IMR-90 (cell line): ENCODE measurements at regions not wholly inside any gene's neighbourhood (a gene's known extent, or its start where the extent isn't known, plus 50 kb on each side); places are given as distances from the start of the nearest gene placed in this dataset.

Experiments
- ATAC-seq: fragments of 200-7000 bp; cut with Tn5 transposase; 2 replicates; pipeline ENCODE4 v1.9.1; 2020; ENCODE audit warnings: low read depth, mild to moderate bottlenecking, moderate library complexity
- BruUV-seq: library from RNA; stranded (reverse); fragments of 400-500 nt; replicated peaks from 2 replicates; lab custom pipeline; 2021; lab: Mats Ljungman, UMichigan
- CTCF ChIA-PET: fragments of 300-600 bp; formaldehyde crosslinking; extraction: SDS; loops from one replicate; lab custom pipeline; 2021; ENCODE audit warnings: antibody characterized with exemption; lab: Yijun Ruan, JAX
- POLR2A ChIA-PET: fragments of 300-600 bp; sonication (Branson Sonifier 250); formaldehyde crosslinking; loops from one replicate; lab custom pipeline; 2022; ENCODE audit warnings: antibody characterized with exemption; ENCODE audit not compliant: unreplicated experiment; lab: Charles Lee
- DNase-seq: peaks from one replicate; pipeline ENCODE4 v3.0.0; 2013
- H2AFZ ChIP-seq: replicated peaks from 2 replicates; pipeline ENCODE3; 2013; ENCODE audit warnings: low read length, mild to moderate bottlenecking; ENCODE audit not compliant: poor library complexity
- H2AK5ac ChIP-seq: 2 replicates; pipeline ENCODE4 v1.6.1; 2013; ENCODE audit warnings: low read depth, low read length, inconsistent platforms
- H2AK9ac ChIP-seq: replicated peaks from 2 replicates; pipeline ENCODE3; 2013; ENCODE audit warnings: mild to moderate bottlenecking, low read depth, low read length, moderate library complexity; ENCODE audit not compliant: poor library complexity
- H2BK120ac ChIP-seq: 2 replicates; pipeline ENCODE4 v1.6.1; 2013; ENCODE audit warnings: low read depth, low read length, inconsistent platforms
- H2BK15ac ChIP-seq: 3 replicates; pipeline ENCODE4 v1.6.1; 2013; ENCODE audit warnings: low read depth, low read length, inconsistent platforms
- H2BK20ac ChIP-seq: 2 replicates; pipeline ENCODE4 v1.6.1; 2013; ENCODE audit warnings: low read depth, mild to moderate bottlenecking, inconsistent platforms, low read length, moderate library complexity
- H2BK5ac ChIP-seq: 2 replicates; pipeline ENCODE4 v1.6.1; 2013; ENCODE audit warnings: mild to moderate bottlenecking, low read depth, low read length, inconsistent platforms; ENCODE audit not compliant: poor library complexity, severe bottlenecking
- H3K14ac ChIP-seq: replicated peaks from 2 replicates; pipeline ENCODE4 v1.6.1; 2013; ENCODE audit warnings: low read depth, low read length, inconsistent platforms
- H3K18ac ChIP-seq: 2 replicates; pipeline ENCODE4 v1.6.1; 2013; ENCODE audit warnings: low read depth, low read length, control low read depth
- H3K23ac ChIP-seq: 2 replicates; pipeline ENCODE4 v1.6.1; 2013; ENCODE audit warnings: low read depth, low read length, inconsistent platforms
- H3K27ac ChIP-seq: 2 replicates; pipeline ENCODE4 v1.5.1; 2013; ENCODE audit warnings: mild to moderate bottlenecking, control low read depth, low read length; ENCODE audit not compliant: insufficient read depth
- H3K27me3 ChIP-seq: 2 replicates; pipeline ENCODE4 v1.6.1; 2013; ENCODE audit warnings: low read length; ENCODE audit not compliant: control insufficient read depth, insufficient read depth
- H3K36me3 ChIP-seq: 2 replicates; pipeline ENCODE4 v1.6.1; 2013; ENCODE audit warnings: low read length, mixed read lengths; ENCODE audit not compliant: control insufficient read depth, insufficient read depth
- H3K4ac ChIP-seq: 2 replicates; pipeline ENCODE4 v1.6.1; 2013; ENCODE audit warnings: low read depth, low read length, inconsistent platforms
- H3K4me1 ChIP-seq: 2 replicates; pipeline ENCODE4 v1.6.1; 2013; ENCODE audit warnings: low read length, mixed read lengths; ENCODE audit not compliant: control insufficient read depth, insufficient read depth
- H3K4me2 ChIP-seq: 2 replicates; pipeline ENCODE4 v1.6.1; 2013; ENCODE audit warnings: low read depth, mild to moderate bottlenecking, control low read depth, low read length, moderate library complexity
- H3K4me3 ChIP-seq: 2 replicates; pipeline ENCODE4 v1.5.1; 2013; ENCODE audit warnings: low read depth, mild to moderate bottlenecking, control low read depth, low read length, moderate library complexity; ENCODE audit not compliant: insufficient read depth
- H3K56ac ChIP-seq: 2 replicates; pipeline ENCODE4 v1.6.1; 2013; ENCODE audit warnings: low read length, inconsistent platforms; ENCODE audit not compliant: insufficient read depth; ENCODE audit errors: extremely low read depth
- H3K79me1 ChIP-seq, 2 experiments: 2 replicates each; pipeline ENCODE4 v1.6.1; 2013; ENCODE audit warnings: low read length in 2 of 2, inconsistent platforms in 1 of 2, low read depth in 1 of 2
- H3K9ac ChIP-seq: 2 replicates; pipeline ENCODE4 v1.6.1; 2013; ENCODE audit warnings: low read depth, low read length, control low read depth
- H3K9me1 ChIP-seq: 2 replicates; pipeline ENCODE4 v1.6.1; 2013; ENCODE audit warnings: low read length, inconsistent platforms; ENCODE audit not compliant: insufficient read depth
- H3K9me3 ChIP-seq: 2 replicates; pipeline ENCODE4 v1.6.1; 2013; ENCODE audit warnings: low read length; ENCODE audit not compliant: control insufficient read depth, insufficient read depth
- H4K20me1 ChIP-seq: 2 replicates; pipeline ENCODE4 v1.6.1; 2013; ENCODE audit warnings: low read length, inconsistent platforms; ENCODE audit not compliant: insufficient read depth
- H4K5ac ChIP-seq: 2 replicates; pipeline ENCODE4 v1.6.1; 2013; ENCODE audit warnings: mild to moderate bottlenecking, low read depth, low read length, control low read depth
- H4K8ac ChIP-seq, 2 experiments: 2 replicates each; pipeline ENCODE4 v1.6.1; 2013; ENCODE audit warnings: low read depth in 2 of 2, low read length in 2 of 2, control low read depth in 1 of 2, inconsistent platforms in 1 of 2
- H4K91ac ChIP-seq: 2 replicates; pipeline ENCODE4 v1.6.1; 2013; ENCODE audit warnings: low read depth, low read length, inconsistent platforms; ENCODE audit not compliant: insufficient read depth
- BHLHE40 ChIP-seq: fragments of 150-350 bp; IDR thresholded peaks from 2 replicates; pipeline ENCODE4 v1.6.1; 2016; ENCODE audit warnings: mild to moderate bottlenecking, low read depth, low read length
- CHD1 ChIP-seq: IDR thresholded peaks from 2 replicates; pipeline ENCODE4 v1.6.1; 2012; ENCODE audit warnings: low read depth, low read length, improper control_type of control experiment
- CTCF ChIP-seq: conservative IDR thresholded peaks from 2 replicates; pipeline ENCODE4 v1.5.1; 2012; ENCODE audit warnings: mild to moderate bottlenecking, low read depth, low read length, improper control_type of control experiment
- ELK1 ChIP-seq: fragments of 150-350 bp; IDR thresholded peaks from 2 replicates; pipeline ENCODE4 v1.6.1; 2016; ENCODE audit warnings: low read depth, mild to moderate bottlenecking, low read length, moderate library complexity, borderline replicate concordance
- MAFK ChIP-seq: IDR thresholded peaks from 2 replicates; pipeline ENCODE4 v1.6.1; 2012; ENCODE audit warnings: low read depth, low read length, improper control_type of control experiment
- MAZ ChIP-seq: IDR thresholded peaks from 2 replicates; pipeline ENCODE4 v1.6.1; 2012; ENCODE audit warnings: low read depth, mild to moderate bottlenecking, low read length, improper control_type of control experiment, moderate library complexity, borderline replicate concordance
- NFE2L2 ChIP-seq: fragments of 150-350 bp; IDR thresholded peaks from 2 replicates; pipeline ENCODE4 v1.6.1; 2016; ENCODE audit warnings: low read depth, mild to moderate bottlenecking, low read length
- POLR2A ChIP-seq: IDR thresholded peaks from 2 replicates; pipeline ENCODE4 v1.6.1; 2012; ENCODE audit warnings: mild to moderate bottlenecking, low read depth, low read length
- RAD21 ChIP-seq: IDR thresholded peaks from 2 replicates; pipeline ENCODE4 v1.6.1; 2012; ENCODE audit warnings: low read length, improper control_type of control experiment
- RFX5 ChIP-seq: IDR thresholded peaks from 2 replicates; pipeline ENCODE4 v1.8.0; 2012; ENCODE audit warnings: low read depth, mild to moderate bottlenecking, low read length, moderate library complexity
- USF2 ChIP-seq: fragments of 150-350 bp; IDR thresholded peaks from 2 replicates; pipeline ENCODE4 v1.6.1; 2017; ENCODE audit warnings: mild to moderate bottlenecking, antibody characterized with exemption, low read length, low read depth
- WGBS, 2 experiments: methylation state at CpG; one replicate each; pipeline versions ENCODE4 v1.1.5 to v1.1.7; 2013; ENCODE audit warnings: missing lambda C conversion rate in 2 of 2; ENCODE audit not compliant: insufficient read length in 1 of 2; ENCODE audit errors: extremely low coverage in 2 of 2; 5-methylcytosine and 5-hydroxymethylcytosine counted together
- dilution Hi-C: fragments of 300-500 bp; cut with HindIII; formaldehyde crosslinking; loops from one replicate; pipeline ENCODE4 v1.14.3; 2018; ENCODE audit warnings: low sequenced_read_pairs; ENCODE audit not compliant: unreplicated experiment
- in situ Hi-C: fragments of 300-500 bp; cut with MboI; formaldehyde crosslinking; loops from 3 replicates; pipeline ENCODE4 v1.14.3; 2019; ENCODE audit warnings: low sequenced_read_pairs, inconsistent platforms, mixed read lengths
- intact Hi-C: fragments of 100-400 bp; cut with micrococcal nuclease; formaldehyde crosslinking; loops from 2 replicates; pipeline ENCODE4 v1.10.0; 2022

GRCh38 chr4:167537761-167538160, 303.5 kb upstream of the SPOCK3 start:
- dilution Hi-C loops = no loop called here
- Histone ChIP-seq H2BK15ac (no peak overlapping the region), H3K27me3 (no peaks in the 10 kb centered on the region), H4K8ac (no peak overlapping the region), H2AK9ac (no peak overlapping the region), H3K27ac (no peak overlapping the region), H3K14ac (no peak overlapping the region), H3K9me3 (peaks cover 3% of the 10 kb centered on the region), H2AK5ac (no peak overlapping the region), H4K91ac (no peak overlapping the region), H3K4me2 (no peak overlapping the region), H3K56ac (no peak overlapping the region), H3K9me1 (no peaks in the 10 kb centered on the region), H3K9ac (no peak overlapping the region), H2AFZ (no peak overlapping the region), H3K4me1 (no peaks in the 10 kb centered on the region), H3K4me3 (no peak overlapping the region), H4K20me1 (no peaks in the 10 kb centered on the region), H2BK20ac (no peak overlapping the region), H3K79me1 (no peaks in the 10 kb centered on the region), H3K4ac (no peak overlapping the region), H3K18ac (no peak overlapping the region), H3K23ac (no peak overlapping the region), H2BK120ac (no peak overlapping the region), H2BK5ac (no peak overlapping the region), H4K5ac (no peak overlapping the region), H3K36me3 (no peaks in the 10 kb centered on the region)
- DNase-seq = no peak
- in situ Hi-C loops = no loop called here
- intact Hi-C loops = no loop called here
- ChIA-PET POLR2A (no interaction called here), CTCF (no interaction called here)
- no CpG with 5 or more reads among the region's 1 CpG for whole genome bisulfite sequencing, 2 experiments
- no peak for TF ChIP-seq BHLHE40
- TF ChIP-seq CHD1 = no peak
- no peak for TF ChIP-seq CTCF
- TF ChIP-seq POLR2A = no peak
- no peak for TF ChIP-seq USF2
- no peak for TF ChIP-seq RAD21
- TF ChIP-seq MAFK = no peak
- TF ChIP-seq NFE2L2 = no peak
- TF ChIP-seq ELK1 = no peak
- TF ChIP-seq MAZ = no peak
- TF ChIP-seq RFX5 = no peak
- ATAC-seq = no peak
- no TSS peak for BruUV-seq
